ENCODE measurements at regions not wholly inside any gene's neighbourhood (a gene's known extent, or its start where the extent isn't known, plus 50 kb on each side); places are given as distances from the start of the nearest gene placed in this dataset.

- intact Hi-C loops (cut with DNase I), result no loop called here
- DNase-seq (ENCODE audit: low spot score), result no peak
These were observed 514.8 kb downstream of the MN1 start for GRCh38 chr22:27286711-27287110.

DNA sequence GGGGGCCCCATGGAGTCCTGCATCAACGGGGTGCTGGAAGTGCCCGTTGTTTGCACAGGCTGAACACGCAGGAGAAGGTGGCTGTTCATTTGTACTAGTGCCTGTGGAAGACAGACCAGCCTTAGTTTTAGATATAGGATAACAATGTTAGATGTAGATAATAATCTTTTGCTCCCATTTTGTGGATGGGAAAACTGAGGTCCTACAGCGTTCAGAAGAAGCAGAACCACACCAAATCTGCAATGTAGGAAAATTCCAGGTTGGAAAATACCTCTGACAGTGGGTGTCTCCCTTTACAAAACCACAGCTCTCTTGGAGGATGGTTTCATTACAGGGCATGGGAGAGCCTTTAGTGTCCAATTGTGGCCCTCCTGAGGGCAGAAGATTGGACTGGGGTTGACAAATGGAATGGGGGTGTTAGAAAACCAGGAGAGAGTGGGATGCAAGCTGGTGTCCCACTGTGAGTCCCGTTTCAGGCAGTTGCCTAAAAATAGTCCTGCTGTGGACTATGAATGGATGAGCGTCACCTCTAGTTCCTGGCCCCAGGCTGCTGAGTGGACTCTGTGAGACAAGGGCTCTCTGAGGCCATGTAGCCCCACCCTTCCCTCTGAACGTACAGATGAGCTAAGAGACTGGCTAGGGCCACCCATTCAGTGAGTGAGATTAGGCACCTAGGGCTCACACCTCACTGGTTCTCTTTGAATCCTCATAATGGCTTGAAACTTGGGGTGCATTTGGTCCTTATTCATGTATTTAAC lies 508.8 kb downstream of the MN1 start:
- intact Hi-C loops (cut with DNase I), result no loop called here
- no peak for DNase-seq (ENCODE audit: low spot score)

GRCh38 chr22:27293721-27294445 lies 507.7 kb downstream of the MN1 start:
- no peak for DNase-seq (ENCODE audit: low spot score)
- intact Hi-C loops (cut with DNase I), result no loop called here

DNA sequence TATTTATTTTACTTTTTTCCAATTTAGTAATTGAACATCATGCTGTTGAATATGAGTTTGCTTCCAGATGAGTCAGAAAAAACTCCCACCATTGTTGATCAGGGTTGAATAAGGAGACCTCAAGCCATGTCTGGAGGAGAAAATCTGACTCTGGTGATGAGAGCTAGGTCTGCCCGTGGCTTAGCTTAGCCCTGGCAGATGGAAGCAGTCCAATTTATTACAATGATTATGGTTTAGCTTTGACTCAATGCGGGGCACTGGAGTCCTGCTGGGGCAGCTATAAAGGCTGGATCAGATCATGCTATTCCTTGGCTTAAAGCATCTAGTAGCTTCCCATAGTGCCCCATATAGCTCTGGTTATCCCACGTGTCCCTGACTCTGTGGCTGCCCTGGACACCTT lies 506.5 kb downstream of the MN1 start:
- intact Hi-C loops (cut with DNase I), result no loop called here
- DNase-seq (ENCODE audit: low spot score), result no peak

GRCh38 chr22:27295605-27296004 lies 506.0 kb downstream of the MN1 start:
- DNase-seq (ENCODE audit: low spot score), result no peak
- intact Hi-C loops (cut with DNase I), result no loop called here

DNA sequence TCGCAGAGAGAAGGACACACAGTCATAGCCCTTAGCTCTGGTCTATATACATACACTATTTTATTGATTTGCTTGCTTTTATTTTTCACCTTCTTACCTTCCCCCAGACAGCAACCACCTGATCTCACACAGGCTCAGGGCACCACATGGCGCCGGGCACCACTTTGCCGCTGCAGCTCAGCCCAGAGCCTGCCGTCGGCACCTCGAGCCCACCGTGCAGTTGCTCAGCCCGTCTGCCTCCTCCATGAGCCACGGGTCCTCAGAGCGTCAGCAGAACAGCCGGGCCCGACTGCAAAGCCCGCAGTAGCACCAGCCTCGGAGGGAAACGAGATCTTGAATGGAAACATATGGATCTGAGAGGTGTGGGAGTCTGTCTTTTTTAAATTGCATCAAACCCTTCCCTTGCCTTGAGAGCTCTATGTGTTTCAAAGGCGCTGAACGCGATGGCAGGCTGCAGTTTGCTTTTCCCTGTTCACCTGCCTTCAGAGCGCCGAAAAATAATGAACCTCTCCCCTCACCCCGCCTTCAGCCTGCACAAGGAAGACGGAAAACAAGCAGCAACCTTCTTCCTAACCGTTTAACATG lies 505.4 kb downstream of the MN1 start:
- DNase-seq (ENCODE audit: low spot score), result no peak
- intact Hi-C loops (cut with DNase I), result no loop called here

GRCh38 chr22:27297125-27297524 lies 504.4 kb downstream of the MN1 start:
- intact Hi-C loops (cut with DNase I), result no loop called here
- DNase-seq (ENCODE audit: low spot score), result no peak

DNA sequence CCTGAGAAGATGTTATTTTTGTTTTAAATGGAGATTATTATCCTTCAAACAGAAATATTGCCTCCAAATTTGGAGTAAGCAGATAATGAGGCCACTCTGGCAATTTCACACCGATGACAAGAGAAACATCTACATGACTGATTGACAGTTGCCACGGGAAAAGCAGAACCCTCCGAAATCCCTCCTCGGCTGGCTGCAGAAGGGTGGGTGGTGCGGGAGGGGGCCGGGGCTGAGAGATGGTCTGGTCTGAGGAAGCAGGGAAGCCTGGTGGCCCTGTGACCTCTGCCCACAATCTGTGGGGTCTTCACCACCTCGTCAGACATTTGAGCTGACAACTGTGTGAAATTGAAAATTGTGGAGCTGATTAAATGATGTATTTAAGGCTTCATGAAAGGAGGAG lies 503.2 kb downstream of the MN1 start:
- DNase-seq (ENCODE audit: low spot score), result no peak
- intact Hi-C loops (cut with DNase I), result no loop called here

GRCh38 chr22:27298742-27299141 lies 502.8 kb downstream of the MN1 start:
- DNase-seq (ENCODE audit: low spot score), result no peak
- intact Hi-C loops (cut with DNase I), result no loop called here

- no peak for DNase-seq (ENCODE audit: low spot score)
- intact Hi-C loops (cut with DNase I), result no loop called here
These were observed 502.1 kb downstream of the MN1 start for GRCh38 chr22:27299181-27300085.

DNA sequence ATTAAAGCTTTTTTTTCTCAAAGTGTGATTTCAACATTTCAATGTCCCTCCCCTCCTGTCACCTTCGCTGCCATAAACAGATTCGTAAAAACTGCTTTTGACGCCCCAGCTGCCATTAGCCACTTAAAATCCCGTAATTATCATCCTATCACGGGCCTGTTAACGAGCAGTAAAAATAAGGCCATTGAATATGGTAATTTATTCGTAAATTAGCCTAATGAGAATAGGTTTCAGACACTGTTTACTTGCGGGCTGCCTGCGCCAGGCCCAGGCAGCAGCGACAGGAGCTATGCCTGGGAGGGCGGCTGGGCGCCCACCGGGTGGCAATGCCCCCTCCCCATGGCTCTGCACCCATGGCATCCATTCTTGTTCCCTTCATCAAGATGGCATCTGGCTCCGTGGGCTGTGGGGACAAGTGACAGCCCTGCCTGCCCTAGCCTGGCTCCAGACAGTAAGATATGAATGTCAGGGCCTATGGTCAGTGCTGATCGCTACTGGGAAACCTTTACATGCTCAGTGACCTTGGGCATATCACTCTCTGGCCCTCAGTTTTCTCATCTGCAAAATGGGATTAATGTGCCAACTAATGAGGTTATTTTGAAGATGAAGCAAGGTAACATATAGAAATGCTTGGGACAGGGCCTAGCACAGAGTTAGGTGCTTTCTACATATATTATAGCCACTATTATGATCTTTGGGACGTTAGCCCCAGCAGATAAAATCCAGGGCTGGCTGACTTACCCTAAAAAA lies 500.8 kb downstream of the MN1 start:
- DNase-seq (ENCODE audit: low spot score), result no peak
- intact Hi-C loops (cut with DNase I), result no loop called here

GRCh38 chr22:27302501-27302900 lies 499.1 kb downstream of the MN1 start:
- no peak for DNase-seq (ENCODE audit: low spot score)
- intact Hi-C loops (cut with DNase I), result no loop called here

- intact Hi-C loops (cut with DNase I), result no loop called here
- no peak for DNase-seq (ENCODE audit: low spot score)
These were observed 497.8 kb downstream of the MN1 start for GRCh38 chr22:27303718-27304117.

GRCh38 chr22:27306771-27307170 lies 494.8 kb downstream of the MN1 start:
- intact Hi-C loops (cut with DNase I), result no loop called here
- no peak for DNase-seq (ENCODE audit: low spot score)

GRCh38 chr22:27307545-27308247 lies 493.9 kb downstream of the MN1 start:
- no peak for DNase-seq (ENCODE audit: low spot score)
- intact Hi-C loops (cut with DNase I), result no loop called here

DNA sequence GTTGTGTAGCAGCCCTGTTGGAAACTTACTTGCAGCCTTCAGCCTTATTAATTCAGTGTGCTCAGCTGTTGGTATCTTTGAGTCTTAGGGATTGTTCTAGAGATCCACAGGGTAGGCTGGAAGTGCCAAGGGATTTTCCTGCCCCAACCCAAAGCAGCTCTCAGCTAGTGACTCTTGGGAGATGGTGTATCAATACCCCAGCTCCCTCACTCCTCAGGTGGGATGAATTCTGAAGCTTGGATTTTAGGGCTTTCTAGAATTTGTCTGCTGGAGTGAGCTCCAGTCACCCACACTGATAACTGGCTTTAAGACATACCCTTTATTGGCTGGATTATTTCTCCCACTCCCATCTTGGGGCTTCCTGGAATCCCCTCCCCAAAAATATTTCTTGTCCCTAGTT lies 493.0 kb downstream of the MN1 start:
- intact Hi-C loops (cut with DNase I), result no loop called here
- DNase-seq (ENCODE audit: low spot score), result no peak

GRCh38 chr22:27309697-27310096 lies 491.9 kb downstream of the MN1 start:
- no peak for DNase-seq (ENCODE audit: low spot score)

DNA sequence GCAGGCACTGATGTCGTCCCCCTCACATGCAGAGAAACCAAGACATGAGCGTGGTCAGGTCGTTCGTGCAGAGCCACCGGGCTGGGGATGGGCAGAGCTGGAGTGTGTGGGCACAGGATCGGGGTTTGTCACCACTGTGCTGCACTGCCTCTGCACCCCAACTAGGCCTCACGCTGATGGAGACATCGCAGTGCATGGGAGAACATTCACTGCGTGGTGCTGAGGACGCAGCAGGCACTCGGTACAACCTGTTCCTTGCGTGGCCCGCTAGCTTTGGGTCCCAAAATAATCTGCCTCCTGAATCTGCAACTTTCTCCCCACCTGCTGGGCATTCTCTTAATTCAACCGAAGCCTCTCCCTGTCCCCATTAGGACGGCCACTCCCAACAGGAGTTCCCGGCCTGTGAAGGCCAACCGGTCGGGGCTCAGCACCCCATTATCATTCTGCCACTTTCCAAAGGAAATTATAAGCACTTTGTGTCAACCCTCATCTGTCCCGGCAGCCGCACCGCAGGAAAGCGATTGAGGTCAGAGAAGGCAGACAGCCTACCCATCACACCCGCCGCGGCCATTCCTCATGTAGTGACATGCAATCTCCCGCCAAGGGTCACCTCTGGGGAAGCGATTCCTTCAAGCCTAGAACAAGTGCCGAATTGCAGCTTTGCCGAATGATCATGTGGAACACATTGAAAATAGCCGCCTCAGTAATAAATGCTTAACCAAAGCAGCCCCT lies 490.4 kb downstream of the MN1 start:
- no peak for DNase-seq (ENCODE audit: low spot score)
- intact Hi-C loops (cut with DNase I), result no loop called here

More at GRCh38 chr22:27309697-27310096, 491.9 kb downstream of the MN1 start:
- intact Hi-C loops (cut with DNase I), result no loop called here
